ENCODE measurements at regions not wholly inside any gene's neighbourhood (a gene's known extent, or its start where the extent isn't known, plus 50 kb on each side); places are given as distances from the start of the nearest gene placed in this dataset.
A peak's percentile ranks its signal among the peaks of the same experiment; 100 is the strongest.

- H3K14ac ChIP-seq (ENCODE audit: insufficient read length), result no peak overlapping the region
- H2AK5ac ChIP-seq (ENCODE audit: low read depth, low read length), result peak overlapping the region; percentile 95
- H3K9ac ChIP-seq (replicated peaks in 1 of 4; ENCODE audit: extremely low read depth in 1 of 4, low read depth in 3 of 4, low read length in 3 of 4), result no peak overlapping the region
- peak overlapping the region; percentile 79 for H3K18ac ChIP-seq (ENCODE audit: extremely low read depth, low read length)
- 0 out of 8 replicates have a peak, but pooled peaks cover 0 to 3% (median 0%) of the 10 kb centered on the region in 4 experiments for H3K36me3 ChIP-seq (ENCODE audit: control insufficient read depth in 2 of 4, insufficient read depth in 4 of 4, low read length in 3 of 4)
- peak overlapping the region; percentile 95 for H2BK12ac ChIP-seq (ENCODE audit: low read depth, low read length)
- H2BK120ac ChIP-seq (replicated peaks; ENCODE audit: low read depth, low read length), result peak overlapping the region; percentile 97
- peak overlapping the region; percentile 94 for H2BK20ac ChIP-seq (ENCODE audit: low read length)
- H3K4me1 ChIP-seq (replicated peaks in 1 of 4; ENCODE audit: control insufficient read depth in 3 of 4, insufficient read depth in 4 of 4, low read length in 3 of 4), result peaks cover 23 to 50% (median 41%) of the 10 kb centered on the region in 4 experiments
- H3K4ac ChIP-seq (replicated peaks; ENCODE audit: insufficient read length, low read depth, low read length), result peak overlapping the region; percentile 82
- DNase-seq (ENCODE audit: low read depth in 1 of 2, low spot score in 2 of 2) (no peak), FAIRE-seq (peak; percentile 76)
- CTCF ChIA-PET (ENCODE audit: partially characterized antibody), result interaction anchor here (0.6 to 2.2 kb wide), 5 partner anchors 9 to 1679 kb away, joined by 3 to 20 read pairs (median 4); no protein-coding TSS in a partner anchor
- H2BK5ac ChIP-seq (ENCODE audit: low read depth, low read length), result peak overlapping the region; percentile 97; the same call in 1 of the 2 replicates
- POLR2A ChIA-PET (ENCODE audit: partially characterized antibody), result interaction anchor here (0.6 to 6.6 kb wide), 15 partner anchors 7 to 1490 kb away, joined by 3 to 89 read pairs (median 5); partner anchors contain the start of gene GADD45G
- H4K5ac ChIP-seq (ENCODE audit: insufficient read length, low read depth, low read length), result peak overlapping the region; percentile 91
- no peaks in the 10 kb centered on the region for H3K79me2 ChIP-seq (ENCODE audit: control insufficient read depth in 1 of 2, insufficient read depth in 2 of 2, low read length in 2 of 2)
- peaks cover 0 to 25% (median 11%) of the 10 kb centered on the region in 4 experiments; a peak in 5 of 7 replicates for H3K27me3 ChIP-seq (replicated peaks in 1 of 4; ENCODE audit: control insufficient read depth in 3 of 4, extremely low read depth in 1 of 4, insufficient read depth in 3 of 4, low read length in 3 of 4)
- peak overlapping the region; percentile 52 for H3K56ac ChIP-seq (replicated peaks; ENCODE audit: insufficient read length, low read depth, low read length)
- no peak overlapping the region for H2AFZ ChIP-seq (ENCODE audit: low read length)
- H2BK15ac ChIP-seq (ENCODE audit: low read length), result no peak overlapping the region; the same call in 1 of the 2 replicates
- H3K79me1 ChIP-seq (ENCODE audit: low read depth, low read length), result no peaks in the 10 kb centered on the region
- 6% methylated on average over 10 of the region's 10 CpGs; no CpG with 5 or more reads in 1 of the 2 experiments for WGBS, 2 experiments (ENCODE audit: extremely low coverage in 1 of 2, insufficient coverage in 1 of 2, insufficient read length in 1 of 2, insufficient replicate concordance in 2 of 2, low coverage in 1 of 2, low lambda C conversion rate in 2 of 2, missing lambda C conversion rate in 1 of 2)
- peak overlapping the region in 2 of 4 experiments; percentile 11 to 37; a peak in 4 of 8 replicates for H3K4me3 ChIP-seq (ENCODE audit: extremely low read depth in 1 of 4, insufficient read depth in 2 of 4, low read depth in 3 of 4, low read length in 4 of 4)
- H3K4me2 ChIP-seq (ENCODE audit: insufficient read depth in 1 of 2, low read depth in 2 of 2, low read length in 2 of 2), result peak overlapping the region; percentile 52 to 60
- peaks cover 7 to 9% of the 10 kb centered on the region in 2 experiments; a peak in 3 of 4 replicates for H3K9me3 ChIP-seq (ENCODE audit: insufficient read depth in 2 of 2, low read depth in 1 of 2, low read length in 1 of 2)
- 0 out of 2 replicates have a peak, but pooled peaks cover 5% of the 10 kb centered on the region for H3K23me2 ChIP-seq (ENCODE audit: low read depth, low read length)
- H4K8ac ChIP-seq (ENCODE audit: extremely low read depth, insufficient read depth, low read length), result peak overlapping the region; percentile 39
- H3K23ac ChIP-seq (ENCODE audit: insufficient read length), result no peak overlapping the region
- peak overlapping the region; percentile 30; the same call in 1 of the 2 replicates for H3K27ac ChIP-seq (ENCODE audit: low read depth, low read length)
- peak overlapping the region; percentile 98 for H4K91ac ChIP-seq (replicated peaks; ENCODE audit: insufficient read length, low read length)
- no peaks in the 10 kb centered on the region for H4K20me1 ChIP-seq (replicated peaks in 1 of 2; ENCODE audit: control insufficient read depth in 1 of 2, insufficient read depth in 2 of 2, low read length in 2 of 2)
- no peak for TF ChIP-seq SIX5 (IDR thresholded peaks at IDR 0.05; ENCODE audit: low read depth, low read length)
- peak; percentile 46 for TF ChIP-seq ASH2L (IDR thresholded peaks at IDR 0.05; ENCODE audit: low read length)
- TF ChIP-seq CREB1 (IDR thresholded peaks at IDR 0.05), result peak; percentile 34
- TF ChIP-seq RAD21 (IDR thresholded peaks at IDR 0.05 in 1 of 2, conservative IDR thresholded peaks at IDR 0.05 in 1 of 2; ENCODE audit: low read depth in 2 of 2, low read length in 2 of 2), result 0 out of 4 replicates have a peak, but pooled peaks of 1 of the 2 experiments have one; percentile 0
- 0 out of 2 replicates have a peak, but pooled peaks have one; percentile 54 for TF ChIP-seq RBBP5 (IDR thresholded peaks at IDR 0.05; ENCODE audit: borderline replicate concordance, low read depth, low read length)
- 0 out of 2 replicates have a peak, but pooled peaks have one; percentile 0 for TF ChIP-seq TEAD4 (IDR thresholded peaks at IDR 0.05; ENCODE audit: low read depth, low read length)
Measured at GRCh38 chr9:89678396-89679015, 73.7 kb downstream of the GADD45G start.

Measured in H1 (cell line).